Glutamatergic neuron (in vitro differentiated cells): ENCODE measurements at regions not wholly inside any gene's neighbourhood (a gene's known extent, or its start where the extent isn't known, plus 50 kb on each side); places are given as distances from the start of the nearest gene placed in this dataset.

Experiments used
- DNase-seq: peaks from one replicate; pipeline ENCODE4 v3.0.0; 2022
- H3K27ac Mint-ChIP-seq: one replicate; pipeline ENCODE4 v1.8.0; 2020; ENCODE audit warnings: mild to moderate bottlenecking, mixed read lengths, inconsistent platforms; ENCODE audit not compliant: unreplicated experiment
- H3K27me3 Mint-ChIP-seq: one replicate; pipeline ENCODE4 v1.8.0; 2020; ENCODE audit warnings: mild to moderate bottlenecking, moderate library complexity, mixed read lengths, inconsistent platforms; ENCODE audit not compliant: unreplicated experiment
- H3K36me3 Mint-ChIP-seq: one replicate; pipeline ENCODE4 v1.8.0; 2020; ENCODE audit warnings: mild to moderate bottlenecking, mixed read lengths, inconsistent platforms; ENCODE audit not compliant: unreplicated experiment
- H3K4me1 Mint-ChIP-seq: one replicate; pipeline ENCODE4 v1.8.0; 2020; ENCODE audit warnings: mild to moderate bottlenecking, low read depth, mixed read lengths, inconsistent platforms; ENCODE audit not compliant: unreplicated experiment
- H3K4me3 Mint-ChIP-seq: one replicate; pipeline ENCODE4 v1.8.0; 2020; ENCODE audit warnings: mild to moderate bottlenecking, mixed read lengths, inconsistent platforms; ENCODE audit not compliant: unreplicated experiment
- H3K9me3 Mint-ChIP-seq: one replicate; pipeline ENCODE4 v1.8.0; 2020; ENCODE audit warnings: mild to moderate bottlenecking, moderate library complexity, mixed read lengths, inconsistent platforms; ENCODE audit not compliant: unreplicated experiment
- CTCF ChIP-seq: fragments of 200-600 bp; sonication (generic); IDR thresholded peaks from one replicate; pipeline ENCODE4 v1.5.0; 2021; ENCODE audit not compliant: partially characterized antibody, unreplicated experiment

- Mint-ChIP-seq H3K4me3 (no peak overlapping the region), H3K27ac (no peak overlapping the region), H3K4me1 (no peaks in the 10 kb centered on the region), H3K36me3 (no peaks in the 10 kb centered on the region), H3K27me3 (no peaks in the 10 kb centered on the region), H3K9me3 (peaks cover 2% of the 10 kb centered on the region)
- TF ChIP-seq CTCF = no peak
- no peak for DNase-seq
These were observed 512.3 kb downstream of the INHBA start for GRCh38 chr7:41190581-41190980.

GRCh38 chr7:41189866-41190265 is 513.0 kb downstream of the INHBA start:
- H3K27ac Mint-ChIP-seq = no peak overlapping the region
- H3K4me3 Mint-ChIP-seq = no peak overlapping the region
- TF ChIP-seq CTCF = no peak
- H3K9me3 Mint-ChIP-seq = peaks cover 2% of the 10 kb centered on the region
- no peaks in the 10 kb centered on the region for H3K36me3 Mint-ChIP-seq
- no peaks in the 10 kb centered on the region for H3K4me1 Mint-ChIP-seq
- no peak for DNase-seq
- H3K27me3 Mint-ChIP-seq = no peaks in the 10 kb centered on the region

- Mint-ChIP-seq H3K4me3 (no peak overlapping the region), H3K36me3 (no peaks in the 10 kb centered on the region), H3K27ac (no peak overlapping the region), H3K9me3 (peaks cover 2% of the 10 kb centered on the region), H3K27me3 (no peaks in the 10 kb centered on the region), H3K4me1 (no peaks in the 10 kb centered on the region)
- TF ChIP-seq CTCF = no peak
- no peak for DNase-seq
These were observed 514.4 kb downstream of the INHBA start for GRCh38 chr7:41188163-41189130.

GRCh38 chr7:41187322-41187721 is 515.6 kb downstream of the INHBA start:
- Mint-ChIP-seq H3K27ac (no peak overlapping the region), H3K27me3 (no peaks in the 10 kb centered on the region), H3K4me1 (no peaks in the 10 kb centered on the region)

More at GRCh38 chr7:41187322-41187721, 515.6 kb downstream of the INHBA start:
- Mint-ChIP-seq H3K36me3 (no peaks in the 10 kb centered on the region), H3K9me3 (peaks cover 2% of the 10 kb centered on the region), H3K4me3 (no peak overlapping the region)
- no peak for TF ChIP-seq CTCF
- no peak for DNase-seq
